NK-92 (cell line): ENCODE measurements at regions not wholly inside any gene's neighbourhood (a gene's known extent, or its start where the extent isn't known, plus 50 kb on each side); places are given as distances from the start of the nearest gene placed in this dataset.
"Not testable (repeated sequence)": the region's sequence is repeated elsewhere in the genome, so short reads cannot be mapped to it uniquely, and the experiment has no call there.

Experiments
- DNase-seq: peaks from one replicate; lab custom pipeline; 2025; ENCODE audit not compliant: unreplicated experiment; lab: John Stamatoyannopoulos, UW

GRCh38 chr10:6986927-6987326 is 406.9 kb upstream of the PRKCQ start:
- no peak for DNase-seq

- no peak for DNase-seq
Observed at GRCh38 chr10:6985644-6986043, 405.6 kb upstream of the PRKCQ start.

GRCh38 chr10:6984971-6985370 is 404.9 kb upstream of the PRKCQ start:
- no peak for DNase-seq

GRCh38 chr10:6984016-6984415 is 403.9 kb upstream of the PRKCQ start:
- not testable (repeated sequence) for DNase-seq

GRCh38 chr10:6980353-6980752 is 400.3 kb upstream of the PRKCQ start:
- no peak for DNase-seq

GRCh38 chr10:6979371-6979770 is 399.3 kb upstream of the PRKCQ start:
- no peak for DNase-seq

GRCh38 chr10:6978187-6978627 is 398.1 kb upstream of the PRKCQ start:
- DNase-seq = no peak

- no peak for DNase-seq
Observed at GRCh38 chr10:6977398-6978186, 397.5 kb upstream of the PRKCQ start.

GRCh38 chr10:6973899-6974298 is 393.8 kb upstream of the PRKCQ start:
- DNase-seq = no peak

- no peak for DNase-seq
Observed at GRCh38 chr10:6972226-6972625, 392.1 kb upstream of the PRKCQ start.

GRCh38 chr10:6969659-6970058 is 389.6 kb upstream of the PRKCQ start:
- DNase-seq = no peak

GRCh38 chr10:6964543-6964942 is 384.5 kb upstream of the PRKCQ start:
- no peak for DNase-seq

- no peak for DNase-seq
Observed at GRCh38 chr10:6962576-6962975, 382.5 kb upstream of the PRKCQ start.

- DNase-seq = no peak
Observed at GRCh38 chr10:6958711-6959110, 378.6 kb upstream of the PRKCQ start.

- no peak for DNase-seq
Observed at GRCh38 chr10:6958254-6958653, 378.2 kb upstream of the PRKCQ start.

GRCh38 chr10:6957851-6958250 is 377.8 kb upstream of the PRKCQ start:
- DNase-seq = no peak

GRCh38 chr10:6956562-6956961 is 376.5 kb upstream of the PRKCQ start:
- DNase-seq = no peak

GRCh38 chr10:6953271-6953801 is 373.3 kb upstream of the PRKCQ start:
- DNase-seq = no peak

GRCh38 chr10:6951732-6952131 is 371.7 kb upstream of the PRKCQ start:
- no peak for DNase-seq

GRCh38 chr10:6950133-6950532 is 370.1 kb upstream of the PRKCQ start:
- DNase-seq = no peak

- no peak for DNase-seq
Observed at GRCh38 chr10:6944436-6944835, 364.4 kb upstream of the PRKCQ start.

- DNase-seq = no peak
Observed at GRCh38 chr10:6938384-6938783, 358.3 kb upstream of the PRKCQ start.

- no peak for DNase-seq
Observed at GRCh38 chr10:6936931-6937330, 356.9 kb upstream of the PRKCQ start.
